Liver (tissue), 8 donors: ENCODE measurements at regions not wholly inside any gene's neighbourhood (a gene's known extent, or its start where the extent isn't known, plus 50 kb on each side); places are given as distances from the start of the nearest gene placed in this dataset.

Experiments
- DNase-seq: peaks from one replicate; pipeline ENCODE4 v3.0.0-alpha.2; 2017; ENCODE audit warnings: low spot score
- H3K27ac ChIP-seq, 2 donors: one replicate each; pipeline ENCODE4 v1.7.0; 2013; ENCODE audit warnings: inconsistent platforms in 2 of 2, low read length in 2 of 2, control low read depth in 1 of 2, low read depth in 1 of 2, mild to moderate bottlenecking in 1 of 2
- H3K27me3 ChIP-seq, 4 donors: one replicate each; pipeline versions ENCODE4 v1.6.1 to v1.7.0; 2013; ENCODE audit warnings: low read length in 3 of 4, inconsistent platforms in 1 of 4, mild to moderate bottlenecking in 1 of 4, moderate library complexity in 1 of 4; ENCODE audit not compliant: control insufficient read depth in 4 of 4, insufficient read depth in 4 of 4
- H3K36me3 ChIP-seq, 4 donors: one replicate each; pipeline versions ENCODE4 v1.6.1 to v1.7.0; 2013; ENCODE audit warnings: low read length in 3 of 4, mild to moderate bottlenecking in 3 of 4, low read depth in 1 of 4, moderate library complexity in 1 of 4; ENCODE audit not compliant: control insufficient read depth in 4 of 4, insufficient read depth in 3 of 4
- H3K4me1 ChIP-seq, 4 donors: one replicate each; pipeline versions ENCODE4 v1.6.1 to v1.7.0; 2013; ENCODE audit warnings: low read length in 3 of 4, mild to moderate bottlenecking in 3 of 4, moderate library complexity in 1 of 4; ENCODE audit not compliant: control insufficient read depth in 4 of 4, insufficient read depth in 4 of 4
- H3K4me3 ChIP-seq, 3 donors: one replicate each; pipeline versions ENCODE4 v1.6.1 to v1.7.0; 2013; ENCODE audit warnings: low read length in 3 of 3, control low read depth in 1 of 3, low read depth in 1 of 3, mild to moderate bottlenecking in 1 of 3
- H3K9ac ChIP-seq, 2 donors: one replicate each; pipeline ENCODE4 v1.7.0; 2013; ENCODE audit warnings: low read length in 2 of 2, mild to moderate bottlenecking in 2 of 2, moderate library complexity in 2 of 2, control low read depth in 1 of 2, low read depth in 1 of 2
- H3K9me3 ChIP-seq, 4 donors: one replicate each; pipeline versions ENCODE4 v1.6.1 to v1.7.0; 2013; ENCODE audit warnings: low read length in 3 of 4; ENCODE audit not compliant: control insufficient read depth in 4 of 4
- ATF3 ChIP-seq: IDR thresholded peaks from 2 replicates; pipeline ENCODE4 v1.6.1; 2016; ENCODE audit warnings: antibody characterized with exemption
- CTCF ChIP-seq: fragments of 150-350 bp; IDR thresholded peaks from 2 replicates; pipeline ENCODE4 v1.5.1; 2017; ENCODE audit warnings: improper control_type of control experiment, low read depth, low read length; ENCODE audit not compliant: missing input control
- EGR1 ChIP-seq, 2 donors: IDR thresholded peaks; 2 replicates each; pipeline ENCODE4 v1.6.1; 2016 to 2018; ENCODE audit warnings: antibody characterized with exemption in 2 of 2, low read depth in 2 of 2
- FOXA1 ChIP-seq: IDR thresholded peaks from 2 replicates; pipeline ENCODE4 v1.6.1; 2016; ENCODE audit warnings: antibody characterized with exemption
- FOXA2 ChIP-seq: IDR thresholded peaks from 2 replicates; pipeline ENCODE4 v1.6.1; 2016; ENCODE audit warnings: antibody characterized with exemption
- GABPA ChIP-seq, 2 donors: IDR thresholded peaks in 1 of 2; conservative IDR thresholded peaks in 1 of 2; 2 replicates each; pipeline ENCODE4 v1.6.1; 2016; ENCODE audit warnings: antibody characterized with exemption in 2 of 2, mild to moderate bottlenecking in 1 of 2, moderate library complexity in 1 of 2
- HNF4A ChIP-seq, 2 donors: conservative IDR thresholded peaks; 2 replicates each; pipeline ENCODE4 v1.6.1; 2016; ENCODE audit warnings: antibody characterized with exemption in 2 of 2, mild to moderate bottlenecking in 2 of 2
- HNF4G ChIP-seq: IDR thresholded peaks from 2 replicates; pipeline ENCODE4 v1.6.1; 2016; ENCODE audit warnings: antibody characterized with exemption
- JUND ChIP-seq, 2 donors: IDR thresholded peaks; 2 replicates each; pipeline ENCODE4 v1.6.1; 2016; ENCODE audit warnings: antibody characterized with exemption in 2 of 2
- MAX ChIP-seq: IDR thresholded peaks from 2 replicates; pipeline ENCODE4 v1.6.1; 2016; ENCODE audit warnings: antibody characterized with exemption
- NR2F2 ChIP-seq: IDR thresholded peaks from 2 replicates; pipeline ENCODE4 v1.6.1; 2016; ENCODE audit warnings: antibody characterized with exemption
- RAD21 ChIP-seq, 2 donors: IDR thresholded peaks; 2 replicates each; pipeline ENCODE4 v1.6.1; 2016; ENCODE audit warnings: antibody characterized with exemption in 2 of 2, mild to moderate bottlenecking in 2 of 2
- REST ChIP-seq: IDR thresholded peaks from 2 replicates; pipeline ENCODE4 v1.6.1; 2016; ENCODE audit warnings: antibody characterized with exemption, mild to moderate bottlenecking
- RXRA ChIP-seq, 2 donors: IDR thresholded peaks; 2 replicates each; pipeline ENCODE4 v1.6.1; 2017 to 2018; ENCODE audit warnings: antibody characterized with exemption in 2 of 2, mild to moderate bottlenecking in 1 of 2
- TAF1 ChIP-seq: conservative IDR thresholded peaks from 2 replicates; pipeline ENCODE4 v1.6.1; 2016; ENCODE audit warnings: antibody characterized with exemption, mild to moderate bottlenecking
- YY1 ChIP-seq: IDR thresholded peaks from 2 replicates; pipeline ENCODE4 v1.6.1; 2016; ENCODE audit warnings: antibody characterized with exemption, mild to moderate bottlenecking
- ZBTB33 ChIP-seq: IDR thresholded peaks from 2 replicates; pipeline ENCODE4 v1.6.1; 2016; ENCODE audit warnings: antibody characterized with exemption
- WGBS: extraction: QIAGEN DNeasy Blood & Tissue Kit; methylation state at CpG from one replicate; pipeline ENCODE4 v1.1.7; 2013; 5-methylcytosine and 5-hydroxymethylcytosine counted together
- donor health status: healthy.
- donor health status: healthy.
- donor health status: healthy.
- donor health status: healthy.
- donor health status: healthy.

- no peak overlapping the region for H3K27ac ChIP-seq
- no peaks in the 10 kb centered on the region for H3K36me3 ChIP-seq
- no peak for DNase-seq
- H3K4me3 ChIP-seq: no peak overlapping the region
- TF ChIP-seq NR2F2: no peak
- no peak for TF ChIP-seq GABPA (IDR thresholded peaks at IDR 0.05 in 1 of 2, conservative IDR thresholded peaks at IDR 0.05 in 1 of 2)
- no peak for TF ChIP-seq RXRA (IDR thresholded peaks at IDR 0.05)
- no peak for TF ChIP-seq MAX
- WGBS: 95% methylated on average over 4 of the region's 4 CpGs
- H3K9me3 ChIP-seq: no peaks in the 10 kb centered on the region
- H3K9ac ChIP-seq: no peak overlapping the region
- H3K4me1 ChIP-seq: no peaks in the 10 kb centered on the region
- no peaks in the 10 kb centered on the region for H3K27me3 ChIP-seq
Observed at GRCh38 chr2:234788841-234789240, 163.0 kb upstream of the SH3BP4 start.

- Histone ChIP-seq H3K9me3 (no peaks in the 10 kb centered on the region), H3K9ac (no peak overlapping the region), H3K36me3 (no peaks in the 10 kb centered on the region), H3K27me3 (no peaks in the 10 kb centered on the region), H3K27ac (no peak overlapping the region), H3K4me3 (no peak overlapping the region), H3K4me1 (no peaks in the 10 kb centered on the region)
- no peak for TF ChIP-seq EGR1 (IDR thresholded peaks at IDR 0.05; ENCODE audit: low read depth in 2 of 2)
- no peak for TF ChIP-seq FOXA2
- TF ChIP-seq REST: no peak
- no peak for TF ChIP-seq GABPA (IDR thresholded peaks at IDR 0.05 in 1 of 2, conservative IDR thresholded peaks at IDR 0.05 in 1 of 2)
- no peak for TF ChIP-seq YY1
- DNase-seq: no peak
- 83% methylated on average over 5 of the region's 5 CpGs for WGBS
Observed at GRCh38 chr2:234788381-234788780, 163.4 kb upstream of the SH3BP4 start.

- Histone ChIP-seq H3K4me1 (no peaks in the 10 kb centered on the region), H3K27ac (no peak overlapping the region), H3K4me3 (no peak overlapping the region), H3K9me3 (peaks cover 0 to 6% (median 1%) of the 10 kb centered on the region in 4 donors), H3K27me3 (no peaks in the 10 kb centered on the region), H3K36me3 (no peaks in the 10 kb centered on the region), H3K9ac (no peak overlapping the region)
- no peak for DNase-seq
- WGBS: 92% methylated on average over 6 of the region's 6 CpGs
- TF ChIP-seq TAF1 (no peak), GABPA (IDR thresholded peaks at IDR 0.05 in 1 of 2, conservative IDR thresholded peaks at IDR 0.05 in 1 of 2) (no peak), JUND (IDR thresholded peaks at IDR 0.05) (no peak), YY1 (no peak), HNF4G (no peak), FOXA1 (no peak), REST (no peak), ATF3 (no peak), MAX (no peak), HNF4A (conservative IDR thresholded peaks at IDR 0.05) (no peak), RAD21 (IDR thresholded peaks at IDR 0.05) (no peak), CTCF (no peak), ZBTB33 (no peak), NR2F2 (no peak)
Observed at GRCh38 chr2:234787114-234787513, 164.7 kb upstream of the SH3BP4 start.
